ENCODE measurements at regions not wholly inside any gene's neighbourhood (a gene's known extent, or its start where the extent isn't known, plus 50 kb on each side); places are given as distances from the start of the nearest gene placed in this dataset.

GRCh38 chr2:7973801-7974480 lies 707.9 kb upstream of the ID2 start:
- TF ChIP-seq CTCF (IDR thresholded peaks at IDR 0.05; ENCODE audit: poor library complexity, severe bottlenecking): no peak
- TF ChIP-seq EZH2 (IDR thresholded peaks at IDR 0.05; ENCODE audit: borderline replicate concordance, insufficient read depth, low read length, poor library complexity, severe bottlenecking): no peak
- TF ChIP-seq TAF1 (IDR thresholded peaks at IDR 0.05; ENCODE audit: low read depth): no peak

All from neural cell (in vitro differentiated cells).